Hepatocyte (in vitro differentiated cells): ENCODE measurements at regions not wholly inside any gene's neighbourhood (a gene's known extent, or its start where the extent isn't known, plus 50 kb on each side); places are given as distances from the start of the nearest gene placed in this dataset.

ENCODE experiments used
- EZH2 ChIP-seq: fragments of 200-600 bp; sonication (generic); IDR thresholded peaks from 2 replicates; pipeline ENCODE4 v1.6.1; 2016; ENCODE audit warnings: antibody characterized with exemption, mild to moderate bottlenecking, borderline replicate concordance
- EZH2phosphoT487 ChIP-seq: fragments of 200-600 bp; sonication (generic); IDR thresholded peaks from one replicate; pipeline ENCODE4 v1.6.1; 2018; ENCODE audit warnings: antibody characterized with exemption, mild to moderate bottlenecking, low read depth, moderate library complexity; ENCODE audit not compliant: unreplicated experiment, severe bottlenecking
- TF ChIP-seq, protein P1 (sequence below): fragments of 200-600 bp; sonication (generic); IDR thresholded peaks from 2 replicates; pipeline ENCODE4 v1.5.1; 2016; ENCODE audit warnings: antibody characterized with exemption, mild to moderate bottlenecking; ENCODE audit not compliant: poor library complexity

DNA sequence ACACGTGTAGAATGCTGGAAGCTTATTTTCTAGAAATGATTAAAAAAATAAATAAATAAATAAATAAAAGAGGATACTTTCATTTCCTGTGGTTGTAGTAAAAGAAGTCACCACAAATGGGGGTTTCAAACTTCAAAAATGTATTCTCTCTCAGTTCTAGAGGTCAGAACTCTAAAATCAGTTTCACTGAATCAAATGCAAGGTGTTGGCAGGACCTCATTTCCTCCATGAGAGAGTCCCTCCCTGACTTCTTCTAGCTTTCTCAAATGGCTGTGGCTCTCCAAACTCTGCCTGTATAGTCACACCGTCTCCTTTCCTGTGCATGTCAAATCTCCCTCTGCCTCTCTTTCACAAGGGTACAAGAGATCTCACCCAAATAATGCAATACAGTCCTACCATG, 312.6 kb upstream of the CXADR start:
- TF ChIP-seq EZH2 = no peak
- TF ChIP-seq, protein P1, sequence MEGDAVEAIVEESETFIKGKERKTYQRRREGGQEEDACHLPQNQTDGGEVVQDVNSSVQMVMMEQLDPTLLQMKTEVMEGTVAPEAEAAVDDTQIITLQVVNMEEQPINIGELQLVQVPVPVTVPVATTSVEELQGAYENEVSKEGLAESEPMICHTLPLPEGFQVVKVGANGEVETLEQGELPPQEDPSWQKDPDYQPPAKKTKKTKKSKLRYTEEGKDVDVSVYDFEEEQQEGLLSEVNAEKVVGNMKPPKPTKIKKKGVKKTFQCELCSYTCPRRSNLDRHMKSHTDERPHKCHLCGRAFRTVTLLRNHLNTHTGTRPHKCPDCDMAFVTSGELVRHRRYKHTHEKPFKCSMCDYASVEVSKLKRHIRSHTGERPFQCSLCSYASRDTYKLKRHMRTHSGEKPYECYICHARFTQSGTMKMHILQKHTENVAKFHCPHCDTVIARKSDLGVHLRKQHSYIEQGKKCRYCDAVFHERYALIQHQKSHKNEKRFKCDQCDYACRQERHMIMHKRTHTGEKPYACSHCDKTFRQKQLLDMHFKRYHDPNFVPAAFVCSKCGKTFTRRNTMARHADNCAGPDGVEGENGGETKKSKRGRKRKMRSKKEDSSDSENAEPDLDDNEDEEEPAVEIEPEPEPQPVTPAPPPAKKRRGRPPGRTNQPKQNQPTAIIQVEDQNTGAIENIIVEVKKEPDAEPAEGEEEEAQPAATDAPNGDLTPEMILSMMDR = no peak
- TF ChIP-seq EZH2phosphoT487 = no peak
